Keratinocyte (primary cell): ENCODE measurements at regions not wholly inside any gene's neighbourhood (a gene's known extent, or its start where the extent isn't known, plus 50 kb on each side); places are given as distances from the start of the nearest gene placed in this dataset.

Experiments
- EZH2 ChIP-seq: IDR thresholded peaks from one replicate; pipeline ENCODE4 v1.6.1; 2012; ENCODE audit warnings: inconsistent platforms, mild to moderate bottlenecking, low read length, moderate library complexity
- TF ChIP-seq, protein P1 (sequence below), 3 experiments: IDR thresholded peaks in 1 of 3; conservative IDR thresholded peaks in 1 of 3; optimal IDR thresholded peaks in 1 of 3; 2 replicates in 2 of 3; 3 replicates in 1 of 3; pipeline versions ENCODE3 to v1.5.1; 2011; ENCODE audit warnings: low read length in 3 of 3, mild to moderate bottlenecking in 3 of 3, moderate library complexity in 2 of 3, control low read depth in 1 of 3, inconsistent platforms in 1 of 3; ENCODE audit not compliant: insufficient read depth in 2 of 3; ENCODE audit errors: extremely low read depth in 1 of 3

DNA sequence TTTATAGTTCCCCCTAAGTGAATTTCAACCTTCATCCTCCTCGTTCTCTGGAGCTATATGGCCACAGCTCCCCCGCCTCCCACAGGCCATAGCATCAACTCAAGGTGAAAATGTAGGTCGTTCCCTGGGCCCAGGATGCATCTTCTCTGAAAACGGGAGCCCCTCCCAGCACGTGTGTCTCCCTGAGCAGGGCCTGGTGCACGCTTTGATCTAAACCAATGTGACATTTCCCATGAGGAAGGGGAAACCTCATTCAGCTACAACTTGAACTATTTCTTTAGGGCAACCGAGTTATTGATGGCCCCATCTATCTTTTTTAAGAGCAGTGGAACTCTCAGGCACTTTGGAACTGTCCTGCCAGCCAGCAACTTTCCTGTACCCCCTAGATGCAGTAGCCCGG, 57.8 kb upstream of the BACE2 start:
- TF ChIP-seq, protein P1, sequence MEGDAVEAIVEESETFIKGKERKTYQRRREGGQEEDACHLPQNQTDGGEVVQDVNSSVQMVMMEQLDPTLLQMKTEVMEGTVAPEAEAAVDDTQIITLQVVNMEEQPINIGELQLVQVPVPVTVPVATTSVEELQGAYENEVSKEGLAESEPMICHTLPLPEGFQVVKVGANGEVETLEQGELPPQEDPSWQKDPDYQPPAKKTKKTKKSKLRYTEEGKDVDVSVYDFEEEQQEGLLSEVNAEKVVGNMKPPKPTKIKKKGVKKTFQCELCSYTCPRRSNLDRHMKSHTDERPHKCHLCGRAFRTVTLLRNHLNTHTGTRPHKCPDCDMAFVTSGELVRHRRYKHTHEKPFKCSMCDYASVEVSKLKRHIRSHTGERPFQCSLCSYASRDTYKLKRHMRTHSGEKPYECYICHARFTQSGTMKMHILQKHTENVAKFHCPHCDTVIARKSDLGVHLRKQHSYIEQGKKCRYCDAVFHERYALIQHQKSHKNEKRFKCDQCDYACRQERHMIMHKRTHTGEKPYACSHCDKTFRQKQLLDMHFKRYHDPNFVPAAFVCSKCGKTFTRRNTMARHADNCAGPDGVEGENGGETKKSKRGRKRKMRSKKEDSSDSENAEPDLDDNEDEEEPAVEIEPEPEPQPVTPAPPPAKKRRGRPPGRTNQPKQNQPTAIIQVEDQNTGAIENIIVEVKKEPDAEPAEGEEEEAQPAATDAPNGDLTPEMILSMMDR (optimal IDR thresholded peaks at IDR 0.05 in 1 of 3, IDR thresholded peaks at IDR 0.05 in 1 of 3, conservative IDR thresholded peaks at IDR 0.05 in 1 of 3; ENCODE audit: extremely low read depth in 1 of 3, insufficient read depth in 2 of 3, low read length in 3 of 3): no peak
- TF ChIP-seq EZH2: no peak
